NB4 (cell line): ENCODE measurements at regions not wholly inside any gene's neighbourhood (a gene's known extent, or its start where the extent isn't known, plus 50 kb on each side); places are given as distances from the start of the nearest gene placed in this dataset.
"Not testable (repeated sequence)": the region's sequence is repeated elsewhere in the genome, so short reads cannot be mapped to it uniquely, and the experiment has no call there.

Experiments used
- DNase-seq: peaks from one replicate; pipeline ENCODE4 v3.0.0; 2010; ENCODE audit warnings: low read depth
- H3K4me3 ChIP-seq: one replicate; pipeline ENCODE4 v1.5.1; 2011; ENCODE audit warnings: mild to moderate bottlenecking, low read depth, low read length, moderate library complexity
- MYC ChIP-seq: IDR thresholded peaks from 2 replicates; pipeline ENCODE4 v1.6.1; 2011; ENCODE audit warnings: low read depth, low read length
- POLR2A ChIP-seq: IDR thresholded peaks from 2 replicates; pipeline ENCODE4 v1.6.1; 2011; ENCODE audit warnings: mild to moderate bottlenecking; ENCODE audit not compliant: insufficient read length; ENCODE audit errors: extremely low read depth
- TF ChIP-seq, protein P1 (sequence below): IDR thresholded peaks from 2 replicates; pipeline ENCODE4 v1.6.1; 2011; ENCODE audit warnings: low read depth, low read length
- TF ChIP-seq, protein P2 (sequence below): IDR thresholded peaks from one replicate; pipeline ENCODE4 v1.5.1; 2012; ENCODE audit warnings: low read depth, low read length

DNA sequence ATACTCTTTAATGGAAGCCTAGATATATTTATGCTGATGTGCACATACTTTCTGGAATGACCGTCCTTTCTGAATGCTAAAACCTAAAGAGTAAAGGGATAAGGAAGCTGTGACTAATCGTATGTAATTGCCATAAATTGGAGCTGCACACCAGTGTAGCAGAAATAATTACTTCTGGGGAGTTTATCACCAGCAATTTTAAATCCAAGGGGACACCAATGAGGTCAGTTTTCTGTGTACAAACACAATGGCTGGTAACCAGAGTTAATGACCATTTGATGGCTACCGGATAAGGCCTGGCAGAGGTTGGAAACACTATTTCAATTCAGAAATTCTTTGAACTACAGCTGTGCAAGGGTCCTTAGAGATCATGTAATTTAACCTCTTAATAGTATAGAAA lies 670.1 kb downstream of the REEP3 start:
- DNase-seq = no peak
- TF ChIP-seq POLR2A (no peak), MYC (no peak)

DNA sequence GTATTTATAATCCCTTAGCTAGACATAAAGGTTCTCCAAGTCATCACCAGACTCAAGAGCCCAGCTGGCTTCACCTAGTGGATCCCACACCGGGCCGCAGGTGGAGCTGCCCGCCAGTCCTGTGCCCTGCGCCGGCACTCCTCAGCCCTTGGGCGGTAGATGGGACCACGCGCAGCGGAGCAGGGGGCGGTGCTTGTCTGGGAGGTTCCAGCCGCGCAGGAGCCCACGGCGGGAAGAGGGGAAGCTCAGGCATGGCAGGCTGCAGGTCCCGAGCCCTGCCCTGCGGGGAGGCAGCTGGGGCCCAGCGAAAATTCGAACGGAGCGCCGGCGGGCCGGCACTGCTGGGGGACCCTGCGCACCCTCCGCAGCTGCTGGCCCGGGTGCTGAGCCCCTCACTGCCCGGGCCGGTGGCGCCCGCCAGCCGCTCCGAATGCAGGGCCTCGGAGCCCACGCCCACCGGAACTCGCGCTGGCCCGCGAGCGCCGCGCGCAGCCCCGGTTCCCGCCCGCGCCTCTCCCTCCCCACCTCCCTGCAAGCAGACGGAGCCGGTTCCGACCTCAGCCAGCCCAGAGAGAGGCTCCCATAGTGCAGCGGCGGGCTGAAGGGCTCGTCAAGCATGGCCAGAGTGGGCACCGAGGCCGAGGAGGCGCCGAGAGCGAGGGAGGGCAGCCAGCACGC lies 675.6 kb downstream of the REEP3 start:
- no peak overlapping the region for H3K4me3 ChIP-seq
- TF ChIP-seq, protein P1, sequence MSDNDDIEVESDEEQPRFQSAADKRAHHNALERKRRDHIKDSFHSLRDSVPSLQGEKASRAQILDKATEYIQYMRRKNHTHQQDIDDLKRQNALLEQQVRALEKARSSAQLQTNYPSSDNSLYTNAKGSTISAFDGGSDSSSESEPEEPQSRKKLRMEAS = no peak
- TF ChIP-seq, protein P2, sequence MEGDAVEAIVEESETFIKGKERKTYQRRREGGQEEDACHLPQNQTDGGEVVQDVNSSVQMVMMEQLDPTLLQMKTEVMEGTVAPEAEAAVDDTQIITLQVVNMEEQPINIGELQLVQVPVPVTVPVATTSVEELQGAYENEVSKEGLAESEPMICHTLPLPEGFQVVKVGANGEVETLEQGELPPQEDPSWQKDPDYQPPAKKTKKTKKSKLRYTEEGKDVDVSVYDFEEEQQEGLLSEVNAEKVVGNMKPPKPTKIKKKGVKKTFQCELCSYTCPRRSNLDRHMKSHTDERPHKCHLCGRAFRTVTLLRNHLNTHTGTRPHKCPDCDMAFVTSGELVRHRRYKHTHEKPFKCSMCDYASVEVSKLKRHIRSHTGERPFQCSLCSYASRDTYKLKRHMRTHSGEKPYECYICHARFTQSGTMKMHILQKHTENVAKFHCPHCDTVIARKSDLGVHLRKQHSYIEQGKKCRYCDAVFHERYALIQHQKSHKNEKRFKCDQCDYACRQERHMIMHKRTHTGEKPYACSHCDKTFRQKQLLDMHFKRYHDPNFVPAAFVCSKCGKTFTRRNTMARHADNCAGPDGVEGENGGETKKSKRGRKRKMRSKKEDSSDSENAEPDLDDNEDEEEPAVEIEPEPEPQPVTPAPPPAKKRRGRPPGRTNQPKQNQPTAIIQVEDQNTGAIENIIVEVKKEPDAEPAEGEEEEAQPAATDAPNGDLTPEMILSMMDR = no peak
- TF ChIP-seq POLR2A = no peak
- TF ChIP-seq MYC = no peak
- DNase-seq = no peak

More for the DNA sequence above, 670.1 kb downstream of the REEP3 start:
- no peak overlapping the region for H3K4me3 ChIP-seq

DNA sequence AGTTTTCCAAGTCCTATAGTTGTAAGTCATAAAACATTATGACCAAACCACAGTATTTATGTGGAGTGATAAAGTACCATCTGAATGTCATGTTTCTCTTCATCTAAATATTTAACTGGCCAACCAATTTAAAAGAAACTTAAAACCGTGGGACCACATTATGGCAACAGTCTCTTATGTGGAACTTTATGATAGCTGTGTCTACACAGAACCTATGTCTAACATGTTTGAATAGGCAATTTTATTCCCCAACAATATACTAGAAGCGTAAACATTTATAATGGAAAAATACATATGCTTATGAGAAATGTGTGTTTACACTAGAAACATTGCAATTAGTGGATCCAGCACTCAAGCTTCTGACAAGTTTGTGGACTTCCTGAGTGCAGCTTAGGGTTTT lies 680.7 kb downstream of the REEP3 start:
- H3K4me3 ChIP-seq = no peak overlapping the region
- TF ChIP-seq, protein P1 = no peak
- no peak for TF ChIP-seq MYC
- TF ChIP-seq, protein P2 = no peak
- TF ChIP-seq POLR2A = no peak
- DNase-seq = no peak

DNA sequence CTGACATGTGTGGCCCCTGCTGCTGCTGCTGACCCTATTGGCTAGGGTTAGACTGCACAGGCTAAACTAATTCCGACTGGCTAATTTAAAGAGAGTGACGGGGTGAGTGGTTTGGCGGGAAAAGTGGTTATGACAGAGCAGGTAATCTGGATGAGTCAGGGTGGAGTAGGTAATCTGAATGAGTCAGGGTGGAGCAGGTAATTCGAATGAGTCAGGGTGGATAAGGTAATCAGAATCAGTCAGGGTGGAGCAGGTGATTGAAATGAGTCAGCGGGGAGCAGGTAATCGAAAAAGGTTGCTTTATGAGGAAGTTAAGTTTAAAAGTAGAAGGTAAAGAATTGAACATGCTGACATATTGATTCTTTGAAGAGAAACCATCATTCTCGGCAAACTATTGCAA lies 683.3 kb downstream of the REEP3 start:
- DNase-seq, H3K4me3 ChIP-seq: not testable (repeated sequence)

DNA sequence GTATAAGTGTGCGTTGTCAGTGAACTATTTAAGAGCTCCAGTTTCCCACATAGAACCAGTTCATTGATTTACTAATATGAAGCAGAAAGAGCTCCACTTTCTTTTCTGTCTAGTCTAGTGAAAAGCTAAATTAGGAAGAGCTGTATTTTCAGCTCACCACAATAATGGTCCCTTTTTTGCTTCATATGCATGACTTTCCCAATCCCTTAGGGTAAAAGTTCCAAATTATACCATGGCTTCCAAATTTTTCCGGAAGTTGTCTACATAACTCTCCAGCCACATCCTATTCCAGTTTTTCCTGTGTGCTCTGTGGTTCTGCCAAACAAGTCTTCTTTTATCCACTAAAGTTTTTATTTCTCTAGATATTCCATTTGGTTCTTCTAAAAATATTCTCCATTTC lies 685.2 kb downstream of the REEP3 start:
- DNase-seq = no peak
- no peak overlapping the region for H3K4me3 ChIP-seq
- no peak for TF ChIP-seq POLR2A
- TF ChIP-seq, protein P2 = no peak
- TF ChIP-seq, protein P1 = no peak
- no peak for TF ChIP-seq MYC

DNA sequence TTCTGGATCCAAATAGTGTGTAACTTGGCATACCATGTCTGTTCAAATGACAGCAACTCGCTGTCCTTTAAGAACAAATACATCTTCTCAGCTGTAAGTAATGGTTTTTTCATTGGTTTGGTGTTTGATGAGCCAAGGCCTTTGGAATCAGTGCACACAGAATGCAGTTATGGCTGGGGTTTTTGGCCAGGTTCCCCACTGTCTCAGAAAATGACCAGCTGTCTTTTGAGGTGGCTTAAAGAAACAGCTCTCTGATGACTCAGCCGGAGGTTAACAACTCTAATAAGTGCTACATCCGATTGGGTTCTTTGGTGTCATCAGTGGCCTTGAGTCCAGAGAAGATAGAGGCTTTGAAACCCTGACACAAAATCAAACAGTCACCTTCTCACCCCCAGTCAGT lies 688.4 kb downstream of the REEP3 start:
- TF ChIP-seq, protein P1 = no peak
- TF ChIP-seq POLR2A = no peak
- TF ChIP-seq, protein P2 = no peak
- no peak for TF ChIP-seq MYC
- H3K4me3 ChIP-seq = no peak overlapping the region

DNA sequence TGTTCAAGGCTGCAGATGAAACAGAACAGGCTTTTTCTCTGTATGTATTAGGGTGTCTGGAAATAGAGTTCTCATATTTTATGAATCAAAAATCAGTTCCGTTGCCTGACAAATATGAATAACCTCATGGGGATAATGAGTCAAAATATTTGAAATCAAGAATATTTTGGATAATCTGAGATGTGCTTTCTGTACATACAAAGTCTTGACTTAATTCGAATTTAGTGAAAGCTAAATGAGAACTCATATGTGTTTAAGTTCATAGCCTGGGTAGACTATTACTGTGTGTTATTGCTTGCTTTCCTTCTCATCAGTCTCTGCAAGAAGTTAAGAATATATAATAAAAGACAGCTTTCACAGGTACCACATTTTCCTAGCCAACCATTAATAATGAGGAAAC lies 689.0 kb downstream of the REEP3 start:
- TF ChIP-seq POLR2A (no peak), MYC (no peak)
- TF ChIP-seq, protein P1 = no peak
- TF ChIP-seq, protein P2 = no peak
- H3K4me3 ChIP-seq = no peak overlapping the region
- DNase-seq = no peak

More for the DNA sequence above, 688.4 kb downstream of the REEP3 start:
- no peak for DNase-seq
